ENCODE measurements at regions not wholly inside any gene's neighbourhood (a gene's known extent, or its start where the extent isn't known, plus 50 kb on each side); places are given as distances from the start of the nearest gene placed in this dataset.

DNA sequence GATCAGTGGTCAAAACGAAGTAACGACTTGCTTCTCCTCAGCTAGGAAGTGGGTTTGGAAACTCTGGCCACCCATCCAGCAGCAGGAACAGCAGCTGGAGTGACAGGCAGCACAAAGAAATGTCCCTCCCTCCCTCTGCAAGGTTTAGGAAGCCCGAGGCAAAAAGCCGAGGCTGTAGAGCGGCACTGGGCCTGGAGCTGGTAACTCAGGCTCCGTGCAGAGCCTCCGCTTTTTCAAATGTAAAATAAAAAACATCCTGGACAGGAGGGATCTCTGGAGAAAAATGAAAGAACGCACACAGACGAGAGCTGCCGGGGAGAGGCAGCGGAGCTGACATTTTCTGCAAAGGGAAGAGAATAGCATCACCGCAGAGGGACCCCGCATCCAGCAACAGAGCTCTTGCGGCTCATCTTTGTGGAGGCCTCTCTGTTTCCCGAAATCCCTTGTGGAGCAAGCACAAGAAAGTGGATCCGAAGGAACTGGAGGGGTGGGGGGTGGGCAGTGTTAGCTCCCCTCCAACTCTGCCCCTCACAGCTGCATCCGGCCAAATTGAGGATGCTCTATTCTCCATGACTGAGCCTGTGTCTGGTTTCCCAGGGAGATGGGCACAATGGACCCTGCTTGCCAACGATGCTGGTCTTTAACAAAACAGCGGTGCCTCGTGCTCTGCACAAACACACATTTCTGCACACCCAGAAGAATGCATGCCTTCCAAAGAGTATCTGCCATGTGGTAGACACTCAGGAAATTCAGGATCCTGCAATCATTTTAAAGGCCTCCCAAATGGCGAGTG lies 335.5 kb upstream of the ZFHX3 start:
- DNase-seq (ENCODE audit: insufficient read length, low spot score) (no peak), FAIRE-seq (no peak)
- TF ChIP-seq, protein P1, sequence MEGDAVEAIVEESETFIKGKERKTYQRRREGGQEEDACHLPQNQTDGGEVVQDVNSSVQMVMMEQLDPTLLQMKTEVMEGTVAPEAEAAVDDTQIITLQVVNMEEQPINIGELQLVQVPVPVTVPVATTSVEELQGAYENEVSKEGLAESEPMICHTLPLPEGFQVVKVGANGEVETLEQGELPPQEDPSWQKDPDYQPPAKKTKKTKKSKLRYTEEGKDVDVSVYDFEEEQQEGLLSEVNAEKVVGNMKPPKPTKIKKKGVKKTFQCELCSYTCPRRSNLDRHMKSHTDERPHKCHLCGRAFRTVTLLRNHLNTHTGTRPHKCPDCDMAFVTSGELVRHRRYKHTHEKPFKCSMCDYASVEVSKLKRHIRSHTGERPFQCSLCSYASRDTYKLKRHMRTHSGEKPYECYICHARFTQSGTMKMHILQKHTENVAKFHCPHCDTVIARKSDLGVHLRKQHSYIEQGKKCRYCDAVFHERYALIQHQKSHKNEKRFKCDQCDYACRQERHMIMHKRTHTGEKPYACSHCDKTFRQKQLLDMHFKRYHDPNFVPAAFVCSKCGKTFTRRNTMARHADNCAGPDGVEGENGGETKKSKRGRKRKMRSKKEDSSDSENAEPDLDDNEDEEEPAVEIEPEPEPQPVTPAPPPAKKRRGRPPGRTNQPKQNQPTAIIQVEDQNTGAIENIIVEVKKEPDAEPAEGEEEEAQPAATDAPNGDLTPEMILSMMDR (IDR thresholded peaks at IDR 0.05; ENCODE audit: insufficient read depth, missing control alignments) = no peak

DNA sequence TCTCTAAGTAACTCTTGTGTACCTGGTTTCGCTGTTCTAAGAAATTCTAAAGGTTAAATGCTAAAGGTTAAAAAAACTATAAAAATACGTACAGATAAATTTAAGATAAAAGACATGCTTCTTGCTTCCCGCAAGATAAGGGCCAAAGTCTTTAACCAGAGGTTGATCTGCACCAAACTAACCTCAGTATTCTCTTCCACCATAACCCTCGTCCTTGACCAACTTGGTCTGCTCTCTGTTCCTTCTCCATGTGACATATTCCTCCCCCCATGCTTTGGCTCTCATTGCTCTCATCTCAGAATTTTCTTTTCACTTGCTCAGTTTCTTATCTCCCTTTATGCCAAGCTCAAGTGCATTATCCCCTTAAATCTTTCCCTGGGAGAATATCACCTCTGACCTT lies 330.5 kb upstream of the ZFHX3 start:
- FAIRE-seq = no peak
- TF ChIP-seq, protein P1 (IDR thresholded peaks at IDR 0.05; ENCODE audit: insufficient read depth, missing control alignments) = no peak
- DNase-seq (ENCODE audit: insufficient read length, low spot score) = no peak

DNA sequence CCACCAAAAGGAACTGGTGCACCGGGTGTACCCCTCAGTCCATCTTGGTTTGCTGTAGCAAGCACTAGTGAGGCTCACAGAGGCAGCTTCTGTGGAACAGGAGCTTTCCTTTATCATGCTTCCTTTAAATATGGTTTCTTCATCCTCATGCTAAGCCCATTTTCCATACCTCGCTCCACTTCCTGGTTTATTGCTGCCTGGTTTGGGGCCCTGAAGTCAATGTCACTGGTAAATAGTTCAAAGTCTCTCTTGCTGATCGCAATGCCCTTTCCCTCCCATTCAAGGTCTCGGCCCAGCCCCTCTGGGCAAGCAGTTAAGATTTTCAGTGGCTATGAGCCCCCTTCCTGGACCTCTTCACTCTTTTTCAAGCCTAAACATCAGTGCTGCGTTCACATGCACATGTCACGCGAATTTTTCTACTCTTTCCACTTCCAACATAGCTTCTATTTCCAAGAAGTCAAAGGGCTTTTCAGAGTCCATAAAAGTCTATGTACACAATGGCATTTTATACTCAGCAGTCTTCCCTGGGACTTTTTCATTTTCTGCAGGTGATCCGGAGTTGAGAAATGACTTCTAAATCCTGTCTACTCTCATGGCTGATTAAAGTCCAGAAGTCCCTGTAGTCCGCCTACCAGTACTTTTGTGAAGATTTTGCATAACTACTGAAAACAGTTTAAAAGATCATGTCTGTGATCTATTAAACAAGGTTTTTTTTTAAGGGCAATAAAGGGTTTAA lies 323.8 kb upstream of the ZFHX3 start:
- TF ChIP-seq, protein P1 (IDR thresholded peaks at IDR 0.05; ENCODE audit: insufficient read depth, missing control alignments) = no peak
- no peak for FAIRE-seq
- no peak for DNase-seq (ENCODE audit: insufficient read length, low spot score)

DNA sequence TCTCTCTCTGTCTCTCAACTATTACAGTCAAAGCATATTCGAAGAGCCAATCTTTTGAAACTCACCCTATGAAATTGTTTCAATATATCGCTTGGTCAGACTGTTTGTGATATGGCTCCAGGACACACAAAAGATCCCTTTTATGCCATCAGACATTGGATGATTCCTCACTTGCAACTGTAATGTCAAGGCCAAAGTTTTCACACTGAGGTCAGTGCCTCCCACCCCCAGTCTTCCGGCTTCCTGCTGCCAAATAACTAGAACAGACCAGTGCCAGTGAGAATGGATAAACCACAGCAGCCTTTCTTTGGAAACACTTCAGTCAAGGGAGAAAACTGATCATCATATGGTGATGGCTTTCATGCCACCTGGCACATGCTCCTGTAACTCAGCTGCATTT lies 321.9 kb upstream of the ZFHX3 start:
- DNase-seq (ENCODE audit: insufficient read length, low spot score) (no peak), FAIRE-seq (no peak)
- TF ChIP-seq, protein P1 (IDR thresholded peaks at IDR 0.05; ENCODE audit: insufficient read depth, missing control alignments) = no peak

DNA sequence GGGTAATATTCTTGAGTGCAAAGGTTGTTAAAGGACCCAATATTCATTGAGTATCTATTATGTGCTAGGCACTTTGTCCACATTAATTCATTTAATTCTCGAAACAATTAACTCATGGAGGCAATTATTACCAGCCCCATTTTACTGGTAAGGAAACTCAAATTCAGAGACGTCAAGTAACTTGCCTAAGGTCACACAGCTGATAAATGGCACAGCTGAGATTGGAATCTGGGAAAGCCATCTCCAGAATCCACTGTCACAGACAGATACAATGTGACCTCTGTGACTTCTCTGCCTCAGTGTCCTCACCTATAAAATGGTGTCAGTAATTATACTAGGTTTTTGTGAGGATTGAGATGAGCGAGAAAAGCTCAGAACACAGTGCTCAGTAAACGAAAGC lies 320.8 kb upstream of the ZFHX3 start:
- TF ChIP-seq, protein P1 (IDR thresholded peaks at IDR 0.05; ENCODE audit: insufficient read depth, missing control alignments) = no peak
- FAIRE-seq = no peak
- no peak for DNase-seq (ENCODE audit: insufficient read length, low spot score)

DNA sequence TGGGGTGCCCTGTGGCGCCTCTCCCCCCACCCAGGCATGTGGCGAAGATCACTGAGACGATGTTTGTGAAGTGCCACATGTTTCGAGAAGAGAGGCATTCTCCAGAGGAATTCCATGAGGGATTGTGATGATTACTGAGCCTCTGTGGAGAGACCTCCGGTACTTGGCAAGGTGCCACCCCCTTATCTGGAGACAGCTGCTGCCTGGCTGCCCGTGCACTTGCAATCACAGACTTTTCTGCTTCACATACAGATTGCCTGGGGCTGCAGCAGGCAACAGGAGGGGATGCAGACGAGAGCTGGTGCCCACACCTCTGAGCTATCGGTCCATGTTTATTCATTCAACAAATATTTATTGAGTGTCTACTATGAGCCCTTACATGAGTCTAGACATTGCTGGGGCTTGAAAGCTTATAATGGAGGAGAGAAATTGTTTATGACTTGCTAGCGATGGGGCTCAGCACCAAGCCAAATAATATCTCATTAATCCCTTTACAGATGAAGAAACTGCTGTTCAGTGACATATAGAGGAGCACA lies 317.2 kb upstream of the ZFHX3 start:
- FAIRE-seq = no peak
- TF ChIP-seq, protein P1 (IDR thresholded peaks at IDR 0.05; ENCODE audit: insufficient read depth, missing control alignments) = no peak
- no peak for DNase-seq (ENCODE audit: insufficient read length, low spot score)
